Daoy (cell line): ENCODE measurements at regions not wholly inside any gene's neighbourhood (a gene's known extent, or its start where the extent isn't known, plus 50 kb on each side); places are given as distances from the start of the nearest gene placed in this dataset.
"Not testable (repeated sequence)": the region's sequence is repeated elsewhere in the genome, so short reads cannot be mapped to it uniquely, and the experiment has no call there.

Experiments
- DNase-seq: peaks from one replicate; pipeline ENCODE4 v3.0.0-alpha.2; 2015; ENCODE audit warnings: low read depth

- DNase-seq = no peak
Observed at GRCh38 chr20:5393218-5393870, 76.6 kb upstream of the PROKR2 start.

GRCh38 chr20:5390720-5391119 lies 74.0 kb upstream of the PROKR2 start:
- DNase-seq = no peak

GRCh38 chr20:5386846-5387245 lies 70.1 kb upstream of the PROKR2 start:
- DNase-seq = not testable (repeated sequence)

- DNase-seq = not testable (repeated sequence)
Observed at GRCh38 chr20:5381527-5381926, 64.8 kb upstream of the PROKR2 start.

- no peak for DNase-seq
Observed at GRCh38 chr20:5377484-5377883, 60.7 kb upstream of the PROKR2 start.

- DNase-seq = no peak
Observed at GRCh38 chr20:5376228-5376627, 59.5 kb upstream of the PROKR2 start.

- DNase-seq = no peak
Observed at GRCh38 chr20:5374171-5374570, 57.4 kb upstream of the PROKR2 start.

- no peak for DNase-seq
Observed at GRCh38 chr20:5372371-5372770, 55.6 kb upstream of the PROKR2 start.

GRCh38 chr20:5369629-5370028 lies 52.9 kb upstream of the PROKR2 start:
- no peak for DNase-seq
